Upper lobe of right lung (tissue), 1 donor: ENCODE measurements at regions not wholly inside any gene's neighbourhood (a gene's known extent, or its start where the extent isn't known, plus 50 kb on each side); places are given as distances from the start of the nearest gene placed in this dataset.

ENCODE experiments used
- ATAC-seq: fragments of 200-7000 bp; cut with Tn5 transposase; one replicate; pipeline ENCODE4 v1.9.1; 2020; ENCODE audit warnings: mild to moderate bottlenecking, moderate library complexity
- DNase-seq: peaks from one replicate; pipeline ENCODE4 v3.0.0-alpha.2; 2020
- H3K27ac ChIP-seq: fragments of 200-600 bp; one replicate; pipeline ENCODE4 v1.8.0; 2022
- H3K27me3 ChIP-seq: fragments of 200-600 bp; one replicate; pipeline ENCODE4 v1.8.0; 2022; ENCODE audit warnings: mild to moderate bottlenecking
- H3K36me3 ChIP-seq: fragments of 200-600 bp; one replicate; pipeline ENCODE4 v1.8.0; 2022
- H3K4me1 ChIP-seq: fragments of 200-600 bp; one replicate; pipeline ENCODE4 v1.8.0; 2022
- H3K4me3 ChIP-seq: fragments of 200-600 bp; one replicate; pipeline ENCODE4 v1.8.0; 2022; ENCODE audit warnings: mild to moderate bottlenecking
- H3K9me3 ChIP-seq: fragments of 200-600 bp; one replicate; pipeline ENCODE4 v1.8.0; 2022
- intact Hi-C: fragments of 100-400 bp; cut with DNase I; formaldehyde crosslinking; loops from one replicate; pipeline ENCODE4 v1.11.0; 2022
- TF ChIP-seq, protein P1 (sequence below): fragments of 200-600 bp; IDR thresholded peaks from one replicate; pipeline ENCODE4 v1.8.0; 2022; ENCODE audit warnings: antibody characterized with exemption
- donor health status: DM: no; HTN: yes; CAD: no; lungs with severe emphysema.

DNA sequence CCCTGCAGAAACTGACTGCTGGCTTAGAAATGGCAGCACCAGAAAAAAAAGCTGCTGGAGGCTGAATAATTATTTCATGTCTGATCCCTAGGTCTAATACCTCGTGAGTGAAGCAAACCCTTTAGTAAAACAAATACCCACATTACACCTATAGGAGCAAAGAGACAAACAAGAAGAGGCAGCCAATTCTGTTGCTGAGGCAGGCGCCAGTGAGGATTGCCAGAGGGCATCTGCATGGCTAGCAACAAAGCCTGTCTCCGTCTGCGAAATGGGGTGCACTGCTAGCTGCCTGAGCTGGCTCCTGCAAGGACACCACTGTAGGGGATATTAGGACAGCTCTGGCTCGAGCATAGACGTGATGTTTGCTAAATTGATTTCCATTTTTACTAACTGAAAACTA is 509.7 kb downstream of the TDRD15 start:
- ATAC-seq = no peak
- intact Hi-C loops = no loop called here
- no peak overlapping the region for H3K4me3 ChIP-seq

DNA sequence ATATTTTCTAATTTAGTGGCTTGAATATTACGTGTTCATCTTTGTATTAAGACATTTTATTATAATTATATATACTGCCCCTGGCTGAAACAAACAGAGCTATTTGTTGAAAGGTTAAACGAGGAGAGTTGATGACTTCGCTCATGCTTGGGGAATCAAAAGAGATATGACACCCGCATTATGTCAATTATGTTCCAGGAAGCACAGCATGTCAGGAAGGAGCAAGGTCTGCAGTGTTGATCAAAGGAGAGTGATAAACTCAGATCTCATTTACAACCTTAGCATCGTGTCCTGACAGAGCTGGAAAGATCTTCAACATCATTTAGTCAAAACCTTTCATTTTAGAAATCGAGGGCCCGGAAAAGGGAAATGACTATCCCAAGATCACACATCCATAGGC is 510.1 kb downstream of the TDRD15 start:
- Histone ChIP-seq H3K27ac (no peak overlapping the region), H3K4me1 (no peaks in the 10 kb centered on the region), H3K27me3 (no peaks in the 10 kb centered on the region), H3K36me3 (no peaks in the 10 kb centered on the region), H3K4me3 (no peak overlapping the region), H3K9me3 (no peaks in the 10 kb centered on the region)
- DNase-seq = no peak
- TF ChIP-seq, protein P1, sequence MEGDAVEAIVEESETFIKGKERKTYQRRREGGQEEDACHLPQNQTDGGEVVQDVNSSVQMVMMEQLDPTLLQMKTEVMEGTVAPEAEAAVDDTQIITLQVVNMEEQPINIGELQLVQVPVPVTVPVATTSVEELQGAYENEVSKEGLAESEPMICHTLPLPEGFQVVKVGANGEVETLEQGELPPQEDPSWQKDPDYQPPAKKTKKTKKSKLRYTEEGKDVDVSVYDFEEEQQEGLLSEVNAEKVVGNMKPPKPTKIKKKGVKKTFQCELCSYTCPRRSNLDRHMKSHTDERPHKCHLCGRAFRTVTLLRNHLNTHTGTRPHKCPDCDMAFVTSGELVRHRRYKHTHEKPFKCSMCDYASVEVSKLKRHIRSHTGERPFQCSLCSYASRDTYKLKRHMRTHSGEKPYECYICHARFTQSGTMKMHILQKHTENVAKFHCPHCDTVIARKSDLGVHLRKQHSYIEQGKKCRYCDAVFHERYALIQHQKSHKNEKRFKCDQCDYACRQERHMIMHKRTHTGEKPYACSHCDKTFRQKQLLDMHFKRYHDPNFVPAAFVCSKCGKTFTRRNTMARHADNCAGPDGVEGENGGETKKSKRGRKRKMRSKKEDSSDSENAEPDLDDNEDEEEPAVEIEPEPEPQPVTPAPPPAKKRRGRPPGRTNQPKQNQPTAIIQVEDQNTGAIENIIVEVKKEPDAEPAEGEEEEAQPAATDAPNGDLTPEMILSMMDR = no peak
- ATAC-seq = no peak
- intact Hi-C loops = no loop called here

More for the DNA sequence above, 509.7 kb downstream of the TDRD15 start:
- H3K9me3 ChIP-seq = no peaks in the 10 kb centered on the region
- TF ChIP-seq, protein P1 = no peak
- no peaks in the 10 kb centered on the region for H3K4me1 ChIP-seq
- H3K36me3 ChIP-seq = no peaks in the 10 kb centered on the region
- no peak for DNase-seq
- no peak overlapping the region for H3K27ac ChIP-seq
- H3K27me3 ChIP-seq = no peaks in the 10 kb centered on the region

DNA sequence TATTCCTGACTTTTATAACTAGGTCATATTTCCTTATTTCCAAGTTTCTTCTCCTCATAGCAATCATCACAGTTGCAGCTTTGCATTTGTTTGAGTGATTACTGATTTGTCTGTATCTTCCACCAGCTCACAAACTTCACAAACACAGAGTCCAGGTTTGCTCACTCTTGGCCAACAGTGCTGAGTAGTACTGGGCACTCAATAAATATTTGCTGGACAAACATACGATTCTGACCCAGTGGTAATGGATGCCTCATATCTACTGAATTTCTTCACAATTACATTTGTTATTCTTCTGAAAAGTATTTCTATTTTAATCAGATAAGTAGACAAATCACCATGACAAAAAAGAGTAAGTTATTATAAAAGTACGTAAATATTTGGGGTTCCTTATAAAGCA is 516.3 kb downstream of the TDRD15 start:
- no peak overlapping the region for H3K27ac ChIP-seq
- peak; percentile 52 for ATAC-seq

DNA sequence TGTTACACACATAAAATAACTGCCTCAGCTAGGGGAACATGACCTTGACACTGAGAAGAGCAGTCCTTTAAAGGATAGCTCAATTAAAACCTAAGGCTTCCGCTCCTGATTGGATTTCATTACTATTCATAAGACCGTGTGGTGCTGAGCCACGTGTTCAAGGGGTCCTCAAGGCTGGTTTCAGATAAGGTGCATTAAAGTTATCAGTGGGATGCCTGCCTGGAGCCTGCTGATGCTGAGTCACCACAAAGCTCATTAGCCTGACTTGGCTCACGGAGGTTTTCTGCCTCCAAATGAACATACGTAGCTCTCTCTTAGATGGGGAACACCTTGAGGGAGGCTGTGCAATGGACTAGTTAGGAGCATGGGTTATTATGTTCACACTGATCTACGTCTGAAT is 518.9 kb downstream of the TDRD15 start:
- ATAC-seq (no peak), DNase-seq (no peak)
- H3K4me3 ChIP-seq = no peak overlapping the region
- H3K27ac ChIP-seq = no peak overlapping the region
- intact Hi-C loops = no loop called here
- no peaks in the 10 kb centered on the region for H3K36me3 ChIP-seq
- H3K4me1 ChIP-seq = no peaks in the 10 kb centered on the region
- H3K9me3 ChIP-seq = no peaks in the 10 kb centered on the region
- TF ChIP-seq, protein P1 = no peak
- H3K27me3 ChIP-seq = no peaks in the 10 kb centered on the region

More for the DNA sequence above, 516.3 kb downstream of the TDRD15 start:
- TF ChIP-seq, protein P1 = no peak
- Histone ChIP-seq H3K36me3 (no peaks in the 10 kb centered on the region), H3K9me3 (no peaks in the 10 kb centered on the region), H3K4me1 (no peaks in the 10 kb centered on the region), H3K27me3 (no peaks in the 10 kb centered on the region), H3K4me3 (no peak overlapping the region)
- intact Hi-C loops = no loop called here
- no peak for DNase-seq

DNA sequence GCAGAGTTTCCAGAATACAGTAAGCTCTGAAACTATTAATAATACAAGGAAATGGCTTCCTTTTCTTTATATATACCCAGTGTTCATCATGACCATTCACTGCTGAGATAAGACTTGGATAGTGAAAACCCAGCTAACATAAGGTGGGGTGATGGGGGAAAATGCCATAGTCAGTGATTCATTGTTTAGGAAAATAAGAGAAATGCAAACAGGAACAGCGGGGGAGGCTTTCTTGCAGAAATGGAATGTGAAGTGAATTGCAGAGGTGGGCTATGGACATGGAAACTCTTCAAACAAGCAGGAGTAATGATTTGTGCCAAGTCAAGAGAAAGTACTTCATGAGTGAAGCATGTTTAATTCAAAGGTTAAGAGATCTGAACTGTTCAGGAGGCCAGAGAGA is 519.4 kb downstream of the TDRD15 start:
- TF ChIP-seq, protein P1 = no peak
- Histone ChIP-seq H3K4me3 (no peak overlapping the region), H3K27me3 (no peaks in the 10 kb centered on the region), H3K36me3 (no peaks in the 10 kb centered on the region), H3K27ac (no peak overlapping the region), H3K4me1 (no peaks in the 10 kb centered on the region), H3K9me3 (no peaks in the 10 kb centered on the region)
- intact Hi-C loops = no loop called here
- DNase-seq (no peak), ATAC-seq (no peak)

DNA sequence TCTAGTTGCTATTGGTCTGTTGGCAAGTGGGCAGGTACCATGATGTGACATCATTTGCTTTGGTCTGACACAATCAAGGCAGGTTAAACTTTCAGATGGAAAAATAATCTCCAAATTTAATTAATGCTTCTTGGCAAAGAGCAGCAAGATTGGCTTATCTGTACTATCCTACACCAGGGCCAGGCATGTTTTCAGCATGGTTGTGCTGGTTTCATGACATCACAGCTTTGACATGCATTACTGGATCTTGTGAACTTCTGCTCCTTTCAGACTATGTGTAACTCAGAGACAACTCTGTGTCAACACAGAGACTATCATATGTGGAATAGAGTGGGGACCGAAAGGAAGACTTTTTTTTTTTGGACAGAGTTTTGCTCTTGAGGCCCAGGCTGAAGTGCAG is 520.5 kb downstream of the TDRD15 start:
- H3K27ac ChIP-seq = no peak overlapping the region
- TF ChIP-seq, protein P1 = no peak
- H3K27me3 ChIP-seq = no peaks in the 10 kb centered on the region
- no peak overlapping the region for H3K4me3 ChIP-seq
- no peaks in the 10 kb centered on the region for H3K4me1 ChIP-seq
- DNase-seq = no peak
- ATAC-seq = no peak
- H3K9me3 ChIP-seq = no peaks in the 10 kb centered on the region
- H3K36me3 ChIP-seq = no peaks in the 10 kb centered on the region
- intact Hi-C loops = no loop called here
